Ovary (tissue), 3 donors: ENCODE measurements at regions not wholly inside any gene's neighbourhood (a gene's known extent, or its start where the extent isn't known, plus 50 kb on each side); places are given as distances from the start of the nearest gene placed in this dataset.
"Not testable (repeated sequence)": the region's sequence is repeated elsewhere in the genome, so short reads cannot be mapped to it uniquely, and the experiment has no call there.

Source experiments
- CTCF ChIP-seq, 3 donors: fragments of 450-650 bp in 2 of 3; fragments of 200-600 bp in 1 of 3; IDR thresholded peaks; one replicate each; pipeline versions ENCODE4 v1.5.1 to v1.8.0; 2016 to 2022; ENCODE audit warnings: antibody characterized with exemption in 3 of 3, mild to moderate bottlenecking in 1 of 3
- EP300 ChIP-seq: sonication (generic); formaldehyde crosslinking; IDR thresholded peaks from one replicate; pipeline ENCODE4 v1.6.1; 2017; ENCODE audit warnings: antibody characterized with exemption
- POLR2A ChIP-seq: fragments of 450-650 bp; IDR thresholded peaks from one replicate; pipeline ENCODE4 v1.6.1; 2017; ENCODE audit warnings: antibody characterized with exemption, mild to moderate bottlenecking, moderate library complexity
- donor health status: DM: no; HTN: no; CAD: no.

- not testable (repeated sequence) for TF ChIP-seq EP300; CTCF (IDR thresholded peaks at IDR 0.05); POLR2A
Measured at GRCh38 chrX:144121566-144121965, 237.7 kb downstream of the UBE2NL start.
